SKM-1 (cell line): ENCODE measurements at regions not wholly inside any gene's neighbourhood (a gene's known extent, or its start where the extent isn't known, plus 50 kb on each side); places are given as distances from the start of the nearest gene placed in this dataset.

Experiments
- DNase-seq: peaks from one replicate; lab custom pipeline; 2025; ENCODE audit not compliant: unreplicated experiment; lab: John Stamatoyannopoulos, UW

- no peak for DNase-seq
Observed at GRCh38 chr12:98329589-98329988, 185.8 kb upstream of the TMPO start.

- no peak for DNase-seq
Observed at GRCh38 chr12:98332642-98333041, 182.7 kb upstream of the TMPO start.

GRCh38 chr12:98334768-98335167 lies 180.6 kb upstream of the TMPO start:
- DNase-seq, result no peak

DNA sequence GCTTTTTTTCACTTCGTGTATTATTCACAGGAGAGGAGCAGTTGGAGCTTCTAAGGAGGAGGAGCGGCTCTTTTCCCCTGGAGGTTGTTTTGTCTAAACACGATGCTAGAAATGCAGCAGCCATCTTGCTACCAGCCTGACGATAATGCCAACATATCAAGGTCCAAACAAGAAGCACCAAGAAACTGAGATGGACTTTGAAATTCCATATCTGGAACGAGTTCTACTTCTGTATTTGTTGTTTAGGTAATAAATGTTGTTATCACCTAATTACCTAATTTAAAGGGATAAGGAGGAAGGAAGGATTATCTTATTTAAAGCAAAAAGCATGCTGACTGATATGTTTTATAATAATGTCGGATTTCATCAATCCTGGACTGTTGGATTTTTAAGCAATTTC lies 174.4 kb upstream of the TMPO start:
- DNase-seq, result no peak

DNA sequence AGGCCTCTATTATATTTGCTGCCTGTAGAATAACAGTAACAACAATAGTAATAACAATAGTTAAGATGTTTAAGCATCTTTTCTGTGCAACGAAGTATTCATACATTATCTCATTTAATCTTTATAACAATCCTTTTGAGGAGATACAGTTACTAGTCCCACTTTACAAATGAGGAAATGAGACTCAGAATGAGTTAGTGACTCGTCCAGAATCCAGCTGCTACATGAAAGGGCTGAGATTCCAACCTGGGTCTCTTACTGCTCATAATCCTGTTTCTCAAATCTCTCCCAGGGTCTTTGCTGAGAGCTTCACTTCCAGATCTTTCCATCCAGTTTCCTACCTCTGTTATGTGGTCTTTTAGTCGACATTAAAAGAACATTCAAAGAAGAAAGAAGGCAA lies 173.7 kb upstream of the TMPO start:
- DNase-seq, result no peak

DNA sequence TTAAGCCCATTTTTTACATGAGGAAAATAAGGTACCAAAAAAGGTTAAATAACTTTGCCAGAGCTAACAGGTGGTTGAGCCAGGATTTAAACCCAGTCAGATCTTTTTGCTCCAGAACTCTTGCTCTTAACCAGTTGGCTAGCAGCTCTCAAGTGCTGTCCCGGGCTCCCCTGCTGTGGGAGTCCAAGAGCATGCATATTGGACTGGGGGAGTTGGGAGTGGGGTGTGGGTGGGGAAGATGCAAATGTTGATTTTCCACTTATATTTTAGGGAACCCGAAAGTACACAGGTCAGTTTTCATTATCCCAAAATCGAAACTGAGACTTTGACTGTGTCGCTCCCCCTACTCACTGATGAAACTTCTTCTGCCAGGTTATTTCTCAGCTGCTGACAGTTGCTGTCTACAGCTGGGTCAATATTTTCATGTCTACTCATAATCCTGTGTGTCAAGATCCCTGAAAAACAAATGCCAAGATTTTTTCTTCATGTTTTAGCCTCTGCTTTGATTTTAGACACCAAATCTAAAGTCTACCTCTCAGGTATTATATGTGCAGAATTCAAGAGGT lies 172.3 kb upstream of the TMPO start:
- no peak for DNase-seq

DNA sequence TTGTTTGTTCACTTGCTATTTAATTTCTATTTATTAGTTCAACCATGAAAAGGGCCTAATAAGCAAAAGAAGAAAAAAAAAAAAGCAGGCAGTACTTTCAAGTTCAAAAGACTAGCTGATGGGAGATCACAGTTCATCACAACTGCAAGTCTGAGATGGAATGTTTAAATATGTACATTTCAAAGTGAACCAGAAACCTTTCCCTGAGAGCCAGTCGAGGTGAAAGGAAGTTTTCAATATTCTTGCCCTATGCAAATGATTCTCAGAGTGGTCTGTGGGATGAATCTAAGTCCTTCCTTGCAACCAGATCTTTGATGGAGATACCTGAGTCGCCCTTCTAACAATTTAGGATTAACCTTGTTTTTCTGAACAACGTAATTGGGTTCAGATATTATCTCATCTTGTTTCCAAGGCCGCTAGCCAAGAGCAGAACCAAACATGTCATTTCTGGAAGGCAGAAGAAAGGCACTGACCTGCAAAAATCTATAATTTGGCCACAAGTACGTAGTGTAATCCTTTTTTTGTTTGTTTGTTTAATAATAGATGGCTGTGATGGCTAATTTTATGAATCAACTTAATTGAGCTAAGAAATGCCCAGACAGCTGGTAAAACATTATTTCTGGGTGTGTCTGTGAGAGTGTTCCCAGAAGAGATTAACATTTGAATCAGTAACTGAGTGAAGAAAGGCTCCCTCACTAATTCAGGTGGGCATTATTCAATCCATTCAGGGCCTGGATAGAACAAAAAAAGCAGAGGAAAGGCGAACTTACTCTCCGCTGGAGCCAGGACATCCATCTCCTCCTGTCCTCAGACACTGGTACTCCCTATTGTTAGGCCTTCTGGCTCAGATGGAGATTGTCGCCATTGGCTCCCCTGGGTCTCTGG lies 171.1 kb upstream of the TMPO start:
- no peak for DNase-seq

GRCh38 chr12:98345308-98345876 lies 170.0 kb upstream of the TMPO start:
- DNase-seq, result no peak

DNA sequence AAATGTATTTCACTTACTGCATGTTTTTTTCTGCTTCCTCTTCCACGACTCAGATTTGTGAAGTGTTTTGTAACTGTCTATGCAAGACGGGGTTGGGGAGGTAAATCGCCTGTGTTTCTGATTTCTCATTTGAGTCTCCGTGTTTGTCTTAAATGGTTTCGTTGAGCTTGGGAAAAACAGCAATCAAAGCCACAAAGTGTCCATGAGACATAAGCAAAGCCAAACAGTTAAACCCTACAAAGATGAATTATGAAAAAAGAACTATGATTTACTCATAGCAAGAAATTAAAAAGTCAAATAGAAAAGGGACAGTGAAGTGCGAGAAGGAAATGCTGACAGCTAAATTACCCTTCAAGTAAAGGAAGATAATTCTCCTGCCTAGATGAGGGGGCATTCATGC lies 164.3 kb upstream of the TMPO start:
- no peak for DNase-seq

- DNase-seq, result no peak
Observed at GRCh38 chr12:98351784-98352183, 163.6 kb upstream of the TMPO start.

DNA sequence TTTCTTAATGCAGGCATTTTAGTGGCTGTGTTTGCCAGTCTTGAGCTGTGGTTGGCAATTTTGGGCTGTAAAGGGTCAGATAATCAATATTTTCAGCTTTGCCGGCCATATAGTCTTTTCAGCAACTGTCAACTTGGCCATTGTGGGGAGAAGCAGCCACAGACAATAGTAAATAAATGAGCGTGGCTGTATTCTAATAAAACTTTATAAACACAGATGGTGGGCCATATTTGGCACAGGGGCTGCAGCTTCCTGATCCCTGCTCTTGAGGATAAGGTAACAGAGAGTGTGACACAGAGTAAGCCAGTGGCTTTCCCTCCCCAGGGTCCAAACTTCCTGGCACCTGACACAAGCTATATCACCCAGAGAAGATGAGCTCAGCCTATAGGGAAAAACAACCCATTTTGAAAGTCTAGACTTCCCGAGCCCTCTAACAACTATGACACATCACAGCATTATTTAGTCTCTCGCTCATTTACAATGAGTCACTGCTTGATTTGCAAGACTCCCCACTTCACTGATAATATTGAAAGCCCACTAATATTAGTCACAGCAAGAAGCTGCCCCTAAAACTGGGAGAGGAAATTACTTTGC lies 163.1 kb upstream of the TMPO start:
- DNase-seq, result no peak

DNA sequence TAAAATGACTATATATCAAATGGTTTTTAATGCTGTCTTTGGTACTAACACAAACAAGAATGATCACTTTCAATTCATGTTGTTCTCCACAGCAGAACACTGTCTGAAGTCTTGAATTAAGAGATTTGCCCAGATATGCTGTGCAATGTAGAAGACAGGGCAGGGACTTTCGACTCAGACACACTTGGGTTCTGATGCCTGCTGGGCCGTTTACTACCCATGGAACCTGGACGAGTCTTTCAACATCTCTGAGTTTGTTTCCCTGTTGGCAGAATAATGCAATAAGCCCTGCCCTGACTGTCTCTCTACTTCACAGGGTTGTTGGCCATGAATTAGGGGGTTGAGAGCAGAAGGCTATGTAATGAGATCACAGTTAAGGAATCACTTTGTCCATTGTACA lies 162.6 kb upstream of the TMPO start:
- no peak for DNase-seq

GRCh38 chr12:98354520-98355035 lies 160.8 kb upstream of the TMPO start:
- DNase-seq, result no peak

DNA sequence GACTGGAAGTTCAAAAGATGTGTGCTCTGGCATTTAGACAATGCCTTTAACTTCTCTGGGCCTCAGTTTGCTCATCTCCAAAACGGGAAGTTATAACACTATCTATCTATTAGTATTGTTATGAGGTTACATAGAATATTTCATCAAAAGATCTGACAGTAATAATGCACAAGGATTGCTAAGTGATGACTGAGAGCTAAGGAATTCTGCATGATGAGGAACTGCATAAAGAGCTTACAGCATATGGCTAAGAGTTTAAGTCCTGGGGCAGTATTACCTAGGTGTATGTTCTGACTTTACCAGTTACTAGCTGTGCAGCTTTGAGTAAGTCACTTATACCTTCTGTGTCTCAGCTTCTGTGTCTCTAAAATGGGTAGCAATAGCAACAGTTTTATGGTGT lies 160.1 kb upstream of the TMPO start:
- no peak for DNase-seq

- DNase-seq, result no peak
Observed at GRCh38 chr12:98355933-98356332, 159.5 kb upstream of the TMPO start.

DNA sequence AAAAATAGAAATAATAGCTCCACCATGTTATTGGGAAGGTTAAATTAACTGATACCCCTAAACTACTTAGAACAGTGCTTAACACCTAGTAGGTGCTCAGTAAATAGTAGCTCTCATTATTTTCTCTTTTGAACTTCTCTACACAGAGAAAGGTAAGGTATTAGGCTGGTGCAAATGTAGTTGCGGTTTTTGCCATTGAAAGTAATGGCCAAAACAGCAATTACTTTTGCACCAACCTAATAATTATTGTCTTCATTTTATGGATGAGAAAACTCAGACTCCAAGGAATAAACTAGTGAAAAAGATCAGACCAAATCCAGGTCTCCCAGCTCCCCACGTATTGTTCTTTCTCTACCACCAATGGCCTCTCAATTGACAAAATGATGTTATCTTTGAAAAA lies 157.2 kb upstream of the TMPO start:
- DNase-seq, result no peak

- DNase-seq, result no peak
Observed at GRCh38 chr12:98359856-98360255, 155.5 kb upstream of the TMPO start.

- DNase-seq, result no peak
Observed at GRCh38 chr12:98360401-98360800, 155.0 kb upstream of the TMPO start.

DNA sequence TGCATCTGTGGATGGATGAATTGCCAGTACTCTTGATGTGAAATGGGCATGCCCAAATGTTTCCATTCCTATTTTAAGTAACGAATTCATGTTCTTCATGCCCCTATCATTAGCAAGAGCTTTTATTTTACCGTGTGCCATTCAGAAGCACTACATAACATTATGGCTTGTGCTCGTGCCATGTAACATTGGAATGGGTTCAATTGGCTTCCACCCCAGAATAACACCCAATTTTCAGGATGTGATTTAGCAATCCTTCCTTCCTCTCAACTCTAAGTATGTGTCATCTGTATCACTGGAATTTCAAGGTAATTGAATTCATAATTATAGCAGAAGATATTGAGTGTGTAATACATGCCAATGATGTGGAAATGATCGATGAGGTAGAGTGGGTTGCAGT lies 145.8 kb upstream of the TMPO start:
- DNase-seq, result no peak

GRCh38 chr12:98370976-98371375 lies 144.4 kb upstream of the TMPO start:
- DNase-seq, result no peak

GRCh38 chr12:98371419-98371818 lies 144.0 kb upstream of the TMPO start:
- DNase-seq, result no peak
